HL-60 (cell line): ENCODE measurements at regions not wholly inside any gene's neighbourhood (a gene's known extent, or its start where the extent isn't known, plus 50 kb on each side); places are given as distances from the start of the nearest gene placed in this dataset.

Experiments used
- DNase-seq, 2 experiments: peaks; one replicate each; pipeline ENCODE4 v3.0.0-alpha.2; 2010 to 2020; ENCODE audit warnings: low read depth in 1 of 2, low spot score in 1 of 2
- H3K27ac ChIP-seq: fragments of 250-450 bp; sonication (Bioruptor Pico); replicated peaks from 2 replicates; pipeline ENCODE4 v1.5.1; 2020; ENCODE audit warnings: mild to moderate bottlenecking, moderate library complexity
- H3K27me3 ChIP-seq: fragments of 250-450 bp; sonication (Bioruptor Pico); 2 replicates; pipeline ENCODE4 v1.5.1; 2021; ENCODE audit warnings: mild to moderate bottlenecking, moderate library complexity; ENCODE audit not compliant: insufficient read depth, poor library complexity, severe bottlenecking
- H3K4me3 ChIP-seq: replicated peaks from 2 replicates; pipeline ENCODE4 v1.5.1; 2011; ENCODE audit warnings: mild to moderate bottlenecking, control low read depth, low read length; ENCODE audit not compliant: insufficient read depth
- CTCF ChIP-seq: IDR thresholded peaks from one replicate; pipeline ENCODE4 v1.5.1; 2011; ENCODE audit warnings: low read length, control low read depth, inconsistent platforms; ENCODE audit not compliant: insufficient read depth
- GABPA ChIP-seq: IDR thresholded peaks from 2 replicates; pipeline ENCODE4 v1.6.1; 2012; ENCODE audit warnings: low read depth
- POLR2AphosphoS5 ChIP-seq: IDR thresholded peaks from 2 replicates; pipeline ENCODE4 v1.6.1; 2012; ENCODE audit warnings: low read depth
- SPI1 ChIP-seq: IDR thresholded peaks from 2 replicates; pipeline ENCODE4 v1.6.1; 2012; ENCODE audit warnings: low read depth, mild to moderate bottlenecking, borderline replicate concordance
- TF ChIP-seq, protein P1 (sequence below): IDR thresholded peaks from 2 replicates; pipeline ENCODE4 v1.6.1; 2012; ENCODE audit warnings: low read depth; ENCODE audit not compliant: insufficient replicate concordance

GRCh38 chr3:31391150-31391549 is 141.6 kb upstream of the STT3B start:
- H3K27ac ChIP-seq, result no peak overlapping the region
- TF ChIP-seq CTCF, result no peak
- TF ChIP-seq GABPA, result no peak
- TF ChIP-seq SPI1, result no peak
- no peak for TF ChIP-seq POLR2AphosphoS5
- TF ChIP-seq, protein P1, sequence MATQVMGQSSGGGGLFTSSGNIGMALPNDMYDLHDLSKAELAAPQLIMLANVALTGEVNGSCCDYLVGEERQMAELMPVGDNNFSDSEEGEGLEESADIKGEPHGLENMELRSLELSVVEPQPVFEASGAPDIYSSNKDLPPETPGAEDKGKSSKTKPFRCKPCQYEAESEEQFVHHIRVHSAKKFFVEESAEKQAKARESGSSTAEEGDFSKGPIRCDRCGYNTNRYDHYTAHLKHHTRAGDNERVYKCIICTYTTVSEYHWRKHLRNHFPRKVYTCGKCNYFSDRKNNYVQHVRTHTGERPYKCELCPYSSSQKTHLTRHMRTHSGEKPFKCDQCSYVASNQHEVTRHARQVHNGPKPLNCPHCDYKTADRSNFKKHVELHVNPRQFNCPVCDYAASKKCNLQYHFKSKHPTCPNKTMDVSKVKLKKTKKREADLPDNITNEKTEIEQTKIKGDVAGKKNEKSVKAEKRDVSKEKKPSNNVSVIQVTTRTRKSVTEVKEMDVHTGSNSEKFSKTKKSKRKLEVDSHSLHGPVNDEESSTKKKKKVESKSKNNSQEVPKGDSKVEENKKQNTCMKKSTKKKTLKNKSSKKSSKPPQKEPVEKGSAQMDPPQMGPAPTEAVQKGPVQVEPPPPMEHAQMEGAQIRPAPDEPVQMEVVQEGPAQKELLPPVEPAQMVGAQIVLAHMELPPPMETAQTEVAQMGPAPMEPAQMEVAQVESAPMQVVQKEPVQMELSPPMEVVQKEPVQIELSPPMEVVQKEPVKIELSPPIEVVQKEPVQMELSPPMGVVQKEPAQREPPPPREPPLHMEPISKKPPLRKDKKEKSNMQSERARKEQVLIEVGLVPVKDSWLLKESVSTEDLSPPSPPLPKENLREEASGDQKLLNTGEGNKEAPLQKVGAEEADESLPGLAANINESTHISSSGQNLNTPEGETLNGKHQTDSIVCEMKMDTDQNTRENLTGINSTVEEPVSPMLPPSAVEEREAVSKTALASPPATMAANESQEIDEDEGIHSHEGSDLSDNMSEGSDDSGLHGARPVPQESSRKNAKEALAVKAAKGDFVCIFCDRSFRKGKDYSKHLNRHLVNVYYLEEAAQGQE, result no peak
- DNase-seq, result no peak
- no peaks in the 10 kb centered on the region for H3K27me3 ChIP-seq
- H3K4me3 ChIP-seq, result no peak overlapping the region

GRCh38 chr3:31392568-31392967 is 140.2 kb upstream of the STT3B start:
- Histone ChIP-seq H3K27me3 (no peaks in the 10 kb centered on the region), H3K27ac (no peak overlapping the region), H3K4me3 (no peak overlapping the region)
- TF ChIP-seq SPI1, result no peak
- TF ChIP-seq POLR2AphosphoS5, result no peak
- no peak for TF ChIP-seq CTCF
- TF ChIP-seq, protein P1, result no peak
- TF ChIP-seq GABPA, result no peak
- DNase-seq, result no peak

DNA sequence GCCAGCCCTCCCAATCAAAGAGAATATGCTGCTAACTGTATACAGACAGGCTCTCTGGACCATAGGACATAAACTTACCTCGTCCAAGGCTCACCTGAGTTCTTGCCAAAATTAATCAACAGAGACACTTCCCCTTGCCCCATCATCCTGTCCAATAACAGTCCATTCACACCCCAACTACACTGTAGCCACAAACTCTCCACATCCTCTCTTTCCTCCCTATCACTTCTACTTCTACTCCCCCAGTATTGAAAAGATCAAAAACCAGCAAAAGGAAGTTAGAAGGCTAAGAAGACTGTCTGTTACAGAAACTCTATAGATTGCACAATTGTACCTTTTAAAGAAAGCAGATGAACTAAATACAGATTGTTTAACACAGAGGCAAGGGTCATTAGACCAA is 133.5 kb upstream of the STT3B start:
- peak; percentile 25 to 36 for DNase-seq
- no peak overlapping the region for H3K4me3 ChIP-seq

DNA sequence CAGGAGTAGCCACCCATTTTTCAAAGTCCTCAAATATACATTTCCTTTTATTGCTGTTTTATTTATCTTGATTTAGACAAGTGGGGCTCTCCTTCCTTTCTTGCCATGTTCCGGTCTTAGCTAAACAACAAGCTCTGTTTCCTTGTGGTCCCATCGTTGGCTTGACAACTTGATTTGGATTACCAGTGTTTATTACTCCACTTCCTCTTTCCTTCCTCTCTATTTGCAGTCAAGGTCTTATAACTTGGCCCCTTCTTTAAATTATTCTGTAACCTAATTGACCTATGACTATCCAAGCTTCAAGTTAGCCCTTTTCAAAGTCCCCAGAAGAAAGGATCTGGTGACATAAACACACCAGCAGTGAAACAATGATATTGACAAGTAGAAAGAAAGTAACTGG is 130.6 kb upstream of the STT3B start:
- DNase-seq, result peak in 1 of 2 experiments; percentile 51
- TF ChIP-seq CTCF, result no peak
- TF ChIP-seq, protein P1, result no peak
- peak; percentile 93 for TF ChIP-seq SPI1
- no peak for TF ChIP-seq POLR2AphosphoS5
- no peak for TF ChIP-seq GABPA
- peak overlapping the region; percentile 25; the same call in 1 of the 2 replicates for H3K27ac ChIP-seq
- H3K27me3 ChIP-seq, result no peaks in the 10 kb centered on the region
- no peak overlapping the region for H3K4me3 ChIP-seq

More for the DNA sequence above, 133.5 kb upstream of the STT3B start:
- no peak for TF ChIP-seq GABPA
- peak; percentile 53; the same call in 1 of the 2 replicates for TF ChIP-seq SPI1
- Histone ChIP-seq H3K27ac (no peak overlapping the region), H3K27me3 (no peaks in the 10 kb centered on the region)
